Large intestine (tissue), 3 donors: ENCODE measurements at regions not wholly inside any gene's neighbourhood (a gene's known extent, or its start where the extent isn't known, plus 50 kb on each side); places are given as distances from the start of the nearest gene placed in this dataset.
A peak's percentile ranks its signal among the peaks of the same experiment; 100 is the strongest.

Experiments used
- DNase-seq, 2 donors: peaks; one replicate each; pipeline versions ENCODE4 v3.0.0 to v3.0.0-alpha.2; 2013
- H3K27ac ChIP-seq: one replicate; pipeline ENCODE4 v1.5.1; 2013; ENCODE audit warnings: low read length
- H3K27me3 ChIP-seq: 2 replicates; pipeline ENCODE4 v1.6.1; 2013; ENCODE audit warnings: low read length; ENCODE audit not compliant: control insufficient read depth, insufficient read depth
- H3K36me3 ChIP-seq: 2 replicates; pipeline ENCODE4 v1.6.1; 2013; ENCODE audit warnings: low read length; ENCODE audit not compliant: control insufficient read depth, insufficient read depth
- H3K4me1 ChIP-seq: one replicate; pipeline ENCODE4 v1.6.1; 2013; ENCODE audit warnings: low read length; ENCODE audit not compliant: control insufficient read depth, insufficient read depth
- H3K4me3 ChIP-seq: one replicate; pipeline ENCODE4 v1.5.1; 2013; ENCODE audit warnings: low read length
- H3K9me3 ChIP-seq: one replicate; pipeline ENCODE4 v1.6.1; 2013; ENCODE audit warnings: mild to moderate bottlenecking, low read depth, low read length, moderate library complexity; ENCODE audit not compliant: control insufficient read depth
- WGBS: methylation state at CpG from one replicate; pipeline ENCODE4 v1.1.5; 2013; ENCODE audit warnings: low lambda C conversion rate; ENCODE audit not compliant: insufficient coverage; 5-methylcytosine and 5-hydroxymethylcytosine counted together

GRCh38 chr13:67769063-67769986, 539.2 kb upstream of the PCDH9 start:
- H3K9me3 ChIP-seq: peaks cover 14% of the 10 kb centered on the region
- H3K27ac ChIP-seq: no peak overlapping the region
- no peaks in the 10 kb centered on the region for H3K4me1 ChIP-seq
- H3K27me3 ChIP-seq: no peaks in the 10 kb centered on the region
- no peak overlapping the region for H3K4me3 ChIP-seq
- no peaks in the 10 kb centered on the region for H3K36me3 ChIP-seq
- no peak for DNase-seq
- 83% methylated on average over 1 of the region's 30 CpGs for WGBS

DNA sequence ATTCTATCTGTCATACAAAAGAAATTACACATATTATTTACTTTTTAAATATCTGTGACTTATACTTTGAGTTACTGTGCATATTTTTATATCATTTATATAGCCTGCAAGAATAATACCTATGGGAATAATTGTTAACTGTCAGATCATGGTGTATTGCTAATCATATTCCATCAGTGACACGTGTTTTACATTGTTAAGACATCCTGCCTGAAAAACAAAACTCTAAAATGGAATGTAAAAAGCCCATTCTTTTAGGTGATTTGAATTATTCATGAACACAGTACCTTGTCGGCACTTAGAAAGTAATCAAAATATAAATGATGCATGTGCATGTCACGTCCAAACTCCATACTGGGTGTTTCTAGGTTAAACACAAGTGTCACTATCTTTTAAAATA, 533.8 kb upstream of the PCDH9 start:
- no CpG with 5 or more reads among the region's 3 CpGs for WGBS
- H3K27me3 ChIP-seq: no peaks in the 10 kb centered on the region
- no peaks in the 10 kb centered on the region for H3K4me1 ChIP-seq

GRCh38 chr13:67763384-67763783, 533.2 kb upstream of the PCDH9 start:
- Histone ChIP-seq H3K9me3 (no peaks in the 10 kb centered on the region), H3K27me3 (no peaks in the 10 kb centered on the region), H3K36me3 (no peaks in the 10 kb centered on the region), H3K4me3 (no peak overlapping the region), H3K4me1 (no peaks in the 10 kb centered on the region), H3K27ac (no peak overlapping the region)
- DNase-seq: no peak
- 50% methylated on average over 1 of the region's 3 CpGs for WGBS

More for the DNA sequence above, 533.8 kb upstream of the PCDH9 start:
- H3K9me3 ChIP-seq: no peaks in the 10 kb centered on the region
- no peaks in the 10 kb centered on the region for H3K36me3 ChIP-seq
- no peak overlapping the region for H3K27ac ChIP-seq
- DNase-seq: no peak
- H3K4me3 ChIP-seq: no peak overlapping the region

DNA sequence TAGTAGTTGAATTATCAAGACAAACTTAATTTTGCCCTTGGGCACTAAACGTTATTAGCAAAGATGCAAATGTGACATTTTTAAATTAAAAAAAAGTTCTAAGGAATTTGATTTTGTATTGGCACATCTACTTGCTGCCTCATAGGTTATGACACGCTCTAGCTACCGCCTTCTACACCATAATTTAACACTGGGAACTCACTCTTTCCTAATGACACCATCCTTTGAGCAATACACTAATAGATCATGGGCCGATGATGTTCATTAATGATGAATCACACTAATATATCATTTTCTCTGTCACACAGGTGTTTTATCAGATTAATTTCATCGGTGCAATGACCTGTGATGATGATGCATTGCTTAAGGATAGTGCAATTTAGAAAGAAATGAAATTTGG, 528.8 kb upstream of the PCDH9 start:
- WGBS: 93% methylated on average over 3 of the region's 5 CpGs
- H3K36me3 ChIP-seq: no peaks in the 10 kb centered on the region
- no peaks in the 10 kb centered on the region for H3K4me1 ChIP-seq
- no peaks in the 10 kb centered on the region for H3K9me3 ChIP-seq
- no peak for DNase-seq
- H3K27me3 ChIP-seq: no peaks in the 10 kb centered on the region
- no peak overlapping the region for H3K4me3 ChIP-seq
- no peak overlapping the region for H3K27ac ChIP-seq

GRCh38 chr13:67754012-67754411, 523.9 kb upstream of the PCDH9 start:
- Histone ChIP-seq H3K4me3 (no peak overlapping the region), H3K9me3 (no peaks in the 10 kb centered on the region), H3K27me3 (no peaks in the 10 kb centered on the region), H3K27ac (no peak overlapping the region), H3K4me1 (no peaks in the 10 kb centered on the region), H3K36me3 (no peaks in the 10 kb centered on the region)
- no peak for DNase-seq

DNA sequence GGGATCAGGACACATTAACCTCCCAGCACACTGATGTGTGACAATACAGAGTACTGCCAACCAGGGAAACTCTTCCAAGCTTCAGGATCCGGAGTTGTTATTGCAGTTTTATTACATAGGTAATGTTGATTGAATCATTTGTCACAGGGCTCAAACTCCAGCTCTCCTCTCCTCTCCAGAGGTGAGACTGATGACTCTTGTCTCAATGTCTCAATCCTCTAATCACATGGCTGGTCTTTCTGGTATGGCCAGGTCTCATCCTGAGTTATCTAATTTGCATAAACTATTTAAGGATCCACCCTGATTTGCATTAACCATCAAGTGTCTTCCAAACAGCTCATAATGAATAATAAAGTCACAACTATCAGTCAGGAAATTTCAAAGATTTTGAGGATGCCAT, 522.6 kb upstream of the PCDH9 start:
- 40% methylated on average over 1 of the region's 1 CpG for WGBS
- DNase-seq: no peak
- no peaks in the 10 kb centered on the region for H3K4me1 ChIP-seq

DNA sequence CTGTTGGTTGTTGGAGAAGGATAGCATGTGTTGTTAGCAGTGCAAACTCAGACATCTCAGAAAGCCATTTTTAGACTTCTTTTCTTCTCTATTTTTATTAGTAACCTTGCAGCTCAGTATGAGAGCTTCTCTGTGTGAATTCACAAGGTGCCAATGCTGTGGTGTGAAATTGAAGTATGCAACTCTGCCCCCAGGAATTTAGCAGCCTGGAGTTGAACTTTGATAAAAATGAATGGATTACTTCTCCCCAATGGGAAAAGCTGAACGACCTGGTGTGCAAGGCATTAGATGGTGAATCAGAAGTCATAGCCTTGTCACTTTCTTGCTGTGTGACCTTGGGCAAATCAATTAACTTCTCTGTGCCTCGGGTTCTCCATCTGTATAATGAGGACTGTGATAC, 512.3 kb upstream of the PCDH9 start:
- Histone ChIP-seq H3K27me3 (no peaks in the 10 kb centered on the region), H3K27ac (no peak overlapping the region), H3K36me3 (no peaks in the 10 kb centered on the region), H3K4me1 (no peaks in the 10 kb centered on the region), H3K4me3 (no peak overlapping the region), H3K9me3 (no peaks in the 10 kb centered on the region)
- DNase-seq: no peak
- no CpG with 5 or more reads among the region's 2 CpGs for WGBS

More for the DNA sequence above, 522.6 kb upstream of the PCDH9 start:
- H3K9me3 ChIP-seq: no peaks in the 10 kb centered on the region
- H3K27ac ChIP-seq: no peak overlapping the region
- no peaks in the 10 kb centered on the region for H3K36me3 ChIP-seq
- H3K4me3 ChIP-seq: no peak overlapping the region
- no peaks in the 10 kb centered on the region for H3K27me3 ChIP-seq

- Histone ChIP-seq H3K4me1 (no peaks in the 10 kb centered on the region), H3K27ac (no peak overlapping the region), H3K4me3 (no peak overlapping the region), H3K27me3 (no peaks in the 10 kb centered on the region), H3K36me3 (no peaks in the 10 kb centered on the region), H3K9me3 (no peaks in the 10 kb centered on the region)
- no CpG with 5 or more reads among the region's 4 CpGs for WGBS
- no peak for DNase-seq
These were observed 510.9 kb upstream of the PCDH9 start for GRCh38 chr13:67740871-67741535.

DNA sequence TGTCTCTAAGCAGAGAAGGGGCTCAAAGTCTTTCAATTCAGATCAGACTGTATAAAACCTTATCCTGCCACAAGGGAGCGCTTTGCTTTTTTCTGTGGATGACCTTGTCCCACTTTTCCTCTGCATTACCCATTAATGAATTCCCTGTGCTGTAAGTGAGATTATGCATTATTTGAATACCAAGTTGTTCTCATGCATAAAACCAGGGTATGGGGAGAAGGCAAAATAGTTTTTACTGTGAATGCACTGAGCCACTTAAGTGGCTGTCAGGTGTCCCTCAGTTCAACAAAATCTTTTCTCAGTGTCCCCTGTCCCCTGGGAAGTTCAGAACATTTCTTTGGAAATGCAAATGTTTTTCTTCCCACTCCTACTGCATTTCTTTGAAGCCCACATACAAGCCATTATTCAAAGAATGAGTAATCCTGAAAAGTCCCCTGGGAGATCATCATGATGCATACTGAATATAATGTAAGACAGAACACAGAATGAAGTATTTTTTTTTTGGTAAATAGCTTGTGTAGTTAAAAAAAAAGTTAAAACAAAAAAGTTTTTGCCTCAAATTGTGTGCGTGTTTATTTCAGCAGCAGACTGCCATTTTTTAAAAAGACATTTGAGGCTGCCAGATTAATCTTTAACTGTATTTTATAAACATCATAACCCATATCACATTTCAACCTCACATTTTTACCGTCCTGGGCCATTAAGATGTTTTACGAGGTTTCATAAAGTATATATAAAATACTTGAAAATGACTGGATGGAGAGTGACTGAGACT, 506.7 kb upstream of the PCDH9 start:
- peak in 1 of 2 donors; percentile 8 for DNase-seq
- Histone ChIP-seq H3K36me3 (no peaks in the 10 kb centered on the region), H3K9me3 (no peaks in the 10 kb centered on the region), H3K27ac (no peak overlapping the region), H3K4me1 (no peaks in the 10 kb centered on the region), H3K4me3 (no peak overlapping the region), H3K27me3 (no peaks in the 10 kb centered on the region)
- WGBS: 44% methylated on average over 2 of the region's 4 CpGs

DNA sequence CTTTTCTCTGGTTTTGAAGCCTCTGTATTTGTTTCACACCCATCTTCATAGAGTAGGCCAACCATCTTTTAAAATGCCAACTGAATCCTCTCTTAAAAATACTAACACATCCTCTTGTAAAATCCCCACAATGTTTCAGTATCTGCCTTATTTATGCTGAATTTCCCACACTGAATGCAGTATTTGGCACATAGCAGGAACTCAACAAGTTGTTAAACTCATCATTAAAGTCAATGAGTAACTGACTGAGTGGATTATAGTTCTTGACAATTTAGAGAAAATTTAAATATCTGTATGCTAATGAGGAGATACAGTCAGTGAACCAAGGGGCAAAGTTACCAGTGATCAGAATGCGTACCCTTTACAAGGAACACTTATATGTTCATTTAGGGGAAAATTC, 505.5 kb upstream of the PCDH9 start:
- no CpG with 5 or more reads among the region's 1 CpG for WGBS
- no peak for DNase-seq
- Histone ChIP-seq H3K4me3 (no peak overlapping the region), H3K4me1 (no peaks in the 10 kb centered on the region), H3K27me3 (no peaks in the 10 kb centered on the region), H3K9me3 (no peaks in the 10 kb centered on the region), H3K27ac (no peak overlapping the region), H3K36me3 (no peaks in the 10 kb centered on the region)
